ENCODE measurements at regions not wholly inside any gene's neighbourhood (a gene's known extent, or its start where the extent isn't known, plus 50 kb on each side); places are given as distances from the start of the nearest gene placed in this dataset.

- Histone ChIP-seq H3K27me3 (ENCODE audit: insufficient read depth in 3 of 3, low read length in 2 of 3) (no peaks in the 10 kb centered on the region), H3K36me3 (ENCODE audit: insufficient read depth in 1 of 2, low read depth in 1 of 2) (no peaks in the 10 kb centered on the region), H3K4me1 (peaks cover 7% of the 10 kb centered on the region), H3K27ac (no peak overlapping the region), H3K9me3 (no peaks in the 10 kb centered on the region), H3K4me3 (no peak overlapping the region)
- ATAC-seq (no peak), DNase-seq (no peak)
- TF ChIP-seq CTCF (IDR thresholded peaks at IDR 0.05): no peak
- 26 to 39% (median 39%) methylated on average over 1 of the region's 1 CpG for WGBS, 3 donors
- intact Hi-C loops (cut with DNase I): no loop called here
These were observed 300.7 kb upstream of the PDGFD start for GRCh38 chr11:104464691-104465090.

GRCh38 chr11:104462341-104462740 lies 298.4 kb upstream of the PDGFD start:
- WGBS, 3 donors: 45 to 63% (median 59%) methylated on average over 2 of the region's 2 CpGs
- no peak for TF ChIP-seq CTCF (IDR thresholded peaks at IDR 0.05)
- Histone ChIP-seq H3K27me3 (ENCODE audit: insufficient read depth in 3 of 3, low read length in 2 of 3) (no peaks in the 10 kb centered on the region), H3K4me1 (peaks cover 7% of the 10 kb centered on the region), H3K4me3 (no peak overlapping the region), H3K9me3 (no peaks in the 10 kb centered on the region), H3K36me3 (ENCODE audit: insufficient read depth in 1 of 2, low read depth in 1 of 2) (no peaks in the 10 kb centered on the region), H3K27ac (no peak overlapping the region)
- ATAC-seq (peak in 1 of 4 donors; percentile 40), DNase-seq (peak in 1 of 2 donors; percentile 9)
- intact Hi-C loops (cut with DNase I): no loop called here

GRCh38 chr11:104451197-104451893 lies 287.4 kb upstream of the PDGFD start:
- ATAC-seq (peak in 1 of 4 donors; percentile 13), DNase-seq (no peak)
- no peaks in the 10 kb centered on the region for H3K9me3 ChIP-seq
- intact Hi-C loops (cut with DNase I): no loop called here
- H3K4me1 ChIP-seq: no peaks in the 10 kb centered on the region
- H3K4me3 ChIP-seq: no peak overlapping the region
- no peak for TF ChIP-seq CTCF (IDR thresholded peaks at IDR 0.05)
- H3K27ac ChIP-seq: no peak overlapping the region
- 50 to 59% (median 56%) methylated on average over 4 of the region's 4 CpGs for WGBS, 3 donors
- H3K36me3 ChIP-seq (ENCODE audit: insufficient read depth in 1 of 2, low read depth in 1 of 2): no peaks in the 10 kb centered on the region
- H3K27me3 ChIP-seq (ENCODE audit: insufficient read depth in 3 of 3, low read length in 2 of 3): no peaks in the 10 kb centered on the region

- DNase-seq (no peak), ATAC-seq (no peak)
- H3K9me3 ChIP-seq: no peaks in the 10 kb centered on the region
- no peaks in the 10 kb centered on the region for H3K27me3 ChIP-seq (ENCODE audit: insufficient read depth in 3 of 3, low read length in 2 of 3)
- H3K4me1 ChIP-seq: no peaks in the 10 kb centered on the region
- intact Hi-C loops (cut with DNase I): no loop called here
- H3K27ac ChIP-seq: no peak overlapping the region
- TF ChIP-seq CTCF (IDR thresholded peaks at IDR 0.05): no peak
- no peak overlapping the region for H3K4me3 ChIP-seq
- no peaks in the 10 kb centered on the region for H3K36me3 ChIP-seq (ENCODE audit: insufficient read depth in 1 of 2, low read depth in 1 of 2)
These were observed 279.4 kb upstream of the PDGFD start for GRCh38 chr11:104443387-104443786.

GRCh38 chr11:104442321-104442720 lies 278.4 kb upstream of the PDGFD start:
- Histone ChIP-seq H3K9me3 (no peaks in the 10 kb centered on the region), H3K36me3 (ENCODE audit: insufficient read depth in 1 of 2, low read depth in 1 of 2) (no peaks in the 10 kb centered on the region), H3K27me3 (ENCODE audit: insufficient read depth in 3 of 3, low read length in 2 of 3) (no peaks in the 10 kb centered on the region), H3K4me3 (no peak overlapping the region), H3K4me1 (no peaks in the 10 kb centered on the region), H3K27ac (no peak overlapping the region)
- WGBS, 3 donors: 55 to 79% (median 67%) methylated on average over 1 of the region's 1 CpG
- DNase-seq: no peak
- ATAC-seq: no peak
- no peak for TF ChIP-seq CTCF (IDR thresholded peaks at IDR 0.05)
- intact Hi-C loops (cut with DNase I): no loop called here
